Caco-2 (cell line): ENCODE measurements at regions not wholly inside any gene's neighbourhood (a gene's known extent, or its start where the extent isn't known, plus 50 kb on each side); places are given as distances from the start of the nearest gene placed in this dataset.
"Not testable (repeated sequence)": the region's sequence is repeated elsewhere in the genome, so short reads cannot be mapped to it uniquely, and the experiment has no call there.

Experiments used
- BruUV-seq: library from RNA; stranded (reverse); fragments of 400-500 nt; replicated peaks from 2 replicates; lab custom pipeline; 2021; lab: Mats Ljungman, UMichigan
- CTCF ChIA-PET: fragments of 300-600 bp; sonication (Branson Sonifier 250); formaldehyde crosslinking; loops from one replicate; lab custom pipeline; 2022; ENCODE audit warnings: antibody characterized with exemption; lab: Charles Lee
- POLR2A ChIA-PET: fragments of 300-600 bp; sonication (Branson Sonifier 250); formaldehyde crosslinking; loops from one replicate; lab custom pipeline; 2022; ENCODE audit warnings: antibody characterized with exemption; lab: Charles Lee
- DNase-seq, 2 experiments: peaks; one replicate each; pipeline versions ENCODE4 v3.0.0 to v3.0.0-alpha.2; 2020 to 2022
- H3K27me3 ChIP-seq: replicated peaks from 2 replicates; pipeline ENCODE4 v1.6.0; 2011; ENCODE audit warnings: low read length; ENCODE audit not compliant: control insufficient read depth, insufficient read depth
- H3K36me3 ChIP-seq: 2 replicates; pipeline ENCODE4 v1.5.1; 2011; ENCODE audit warnings: low read length; ENCODE audit not compliant: control insufficient read depth, insufficient read depth
- H3K4me1 ChIP-seq: fragments of 250-450 bp; sonication (Bioruptor Pico); 2 replicates; pipeline ENCODE4 v1.5.1; 2020; ENCODE audit warnings: mild to moderate bottlenecking
- H3K4me3 ChIP-seq: 2 replicates; pipeline ENCODE4 v1.5.1; 2011; ENCODE audit warnings: low read depth, mild to moderate bottlenecking, control low read depth, low read length
- H3K9me3 ChIP-seq: fragments of 250-450 bp; sonication (Bioruptor Pico); 2 replicates; pipeline ENCODE4 v1.5.1; 2020; ENCODE audit warnings: mild to moderate bottlenecking, moderate library complexity
- H3K27ac Mint-ChIP-seq: one replicate; pipeline ENCODE4 v1.8.0; 2022; ENCODE audit warnings: mixed read lengths; ENCODE audit not compliant: unreplicated experiment
- H3K27me3 Mint-ChIP-seq: one replicate; pipeline ENCODE4 v1.8.0; 2022; ENCODE audit warnings: mixed read lengths; ENCODE audit not compliant: insufficient read depth, unreplicated experiment
- H3K36me3 Mint-ChIP-seq: one replicate; pipeline ENCODE4 v1.8.0; 2022; ENCODE audit warnings: mild to moderate bottlenecking, mixed read lengths; ENCODE audit not compliant: insufficient read depth, unreplicated experiment
- H3K4me1 Mint-ChIP-seq: one replicate; pipeline ENCODE4 v1.8.0; 2022; ENCODE audit warnings: low read depth, mixed read lengths; ENCODE audit not compliant: unreplicated experiment
- H3K4me3 Mint-ChIP-seq: one replicate; pipeline ENCODE4 v1.8.0; 2022; ENCODE audit warnings: mild to moderate bottlenecking, moderate library complexity, mixed read lengths; ENCODE audit not compliant: unreplicated experiment
- H3K9me3 Mint-ChIP-seq: one replicate; pipeline ENCODE4 v1.8.0; 2022; ENCODE audit warnings: mixed read lengths; ENCODE audit not compliant: unreplicated experiment
- intact Hi-C: fragments of 100-400 bp; cut with micrococcal nuclease; formaldehyde crosslinking; loops from one replicate; pipeline ENCODE4 v1.10.0; 2022; ENCODE audit not compliant: unreplicated experiment
- TF ChIP-seq, protein P1 (sequence below), 2 experiments: fragments of 200-600 bp in 1 of 2; IDR thresholded peaks; 1 replicate in 1 of 2; 2 replicates in 1 of 2; pipeline versions ENCODE4 v1.5.1 to v1.8.0; 2011 to 2022; ENCODE audit warnings: antibody characterized with exemption in 1 of 2, control low read depth in 1 of 2, inconsistent platforms in 1 of 2, low read depth in 1 of 2, low read length in 1 of 2, mild to moderate bottlenecking in 1 of 2, moderate library complexity in 1 of 2; ENCODE audit not compliant: insufficient read depth in 1 of 2, severe bottlenecking in 1 of 2, unreplicated experiment in 1 of 2

GRCh38 chr14:89095036-89095435, 270.6 kb downstream of the TTC8 start:
- Mint-ChIP-seq H3K27ac (no peak overlapping the region), H3K9me3 (no peaks in the 10 kb centered on the region), H3K27me3 (no peaks in the 10 kb centered on the region), H3K4me3 (no peak overlapping the region), H3K4me1 (no peaks in the 10 kb centered on the region), H3K36me3 (no peaks in the 10 kb centered on the region)
- no TSS peak for BruUV-seq
- H3K9me3 ChIP-seq: no peaks in the 10 kb centered on the region
- H3K4me1 ChIP-seq: no peaks in the 10 kb centered on the region
- H3K36me3 ChIP-seq: no peaks in the 10 kb centered on the region
- ChIA-PET CTCF (no interaction called here), POLR2A (no interaction called here)
- intact Hi-C loops: no loop called here
- TF ChIP-seq, protein P1, sequence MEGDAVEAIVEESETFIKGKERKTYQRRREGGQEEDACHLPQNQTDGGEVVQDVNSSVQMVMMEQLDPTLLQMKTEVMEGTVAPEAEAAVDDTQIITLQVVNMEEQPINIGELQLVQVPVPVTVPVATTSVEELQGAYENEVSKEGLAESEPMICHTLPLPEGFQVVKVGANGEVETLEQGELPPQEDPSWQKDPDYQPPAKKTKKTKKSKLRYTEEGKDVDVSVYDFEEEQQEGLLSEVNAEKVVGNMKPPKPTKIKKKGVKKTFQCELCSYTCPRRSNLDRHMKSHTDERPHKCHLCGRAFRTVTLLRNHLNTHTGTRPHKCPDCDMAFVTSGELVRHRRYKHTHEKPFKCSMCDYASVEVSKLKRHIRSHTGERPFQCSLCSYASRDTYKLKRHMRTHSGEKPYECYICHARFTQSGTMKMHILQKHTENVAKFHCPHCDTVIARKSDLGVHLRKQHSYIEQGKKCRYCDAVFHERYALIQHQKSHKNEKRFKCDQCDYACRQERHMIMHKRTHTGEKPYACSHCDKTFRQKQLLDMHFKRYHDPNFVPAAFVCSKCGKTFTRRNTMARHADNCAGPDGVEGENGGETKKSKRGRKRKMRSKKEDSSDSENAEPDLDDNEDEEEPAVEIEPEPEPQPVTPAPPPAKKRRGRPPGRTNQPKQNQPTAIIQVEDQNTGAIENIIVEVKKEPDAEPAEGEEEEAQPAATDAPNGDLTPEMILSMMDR (IDR thresholded peaks at IDR 0.05; ENCODE audit: insufficient read depth in 1 of 2, low read depth in 1 of 2, low read length in 1 of 2, severe bottlenecking in 1 of 2, unreplicated experiment in 1 of 2): no peak
- no peaks in the 10 kb centered on the region for H3K27me3 ChIP-seq
- no peak overlapping the region for H3K4me3 ChIP-seq
- DNase-seq: no peak

GRCh38 chr14:89096946-89097345, 272.5 kb downstream of the TTC8 start:
- Mint-ChIP-seq H3K36me3 (no peaks in the 10 kb centered on the region), H3K27me3 (peaks cover 3% of the 10 kb centered on the region), H3K4me1 (no peaks in the 10 kb centered on the region), H3K4me3 (no peak overlapping the region), H3K27ac (no peak overlapping the region), H3K9me3 (peaks cover 10% of the 10 kb centered on the region)
- intact Hi-C loops: no loop called here
- no peak overlapping the region for H3K4me3 ChIP-seq
- ChIA-PET POLR2A (no interaction called here), CTCF (no interaction called here)
- BruUV-seq: no TSS peak
- no peaks in the 10 kb centered on the region for H3K4me1 ChIP-seq
- TF ChIP-seq, protein P1 (IDR thresholded peaks at IDR 0.05; ENCODE audit: insufficient read depth in 1 of 2, low read depth in 1 of 2, low read length in 1 of 2, severe bottlenecking in 1 of 2, unreplicated experiment in 1 of 2): no peak
- no peak for DNase-seq
- no peaks in the 10 kb centered on the region for H3K9me3 ChIP-seq
- no peaks in the 10 kb centered on the region for H3K36me3 ChIP-seq
- H3K27me3 ChIP-seq: no peaks in the 10 kb centered on the region

DNA sequence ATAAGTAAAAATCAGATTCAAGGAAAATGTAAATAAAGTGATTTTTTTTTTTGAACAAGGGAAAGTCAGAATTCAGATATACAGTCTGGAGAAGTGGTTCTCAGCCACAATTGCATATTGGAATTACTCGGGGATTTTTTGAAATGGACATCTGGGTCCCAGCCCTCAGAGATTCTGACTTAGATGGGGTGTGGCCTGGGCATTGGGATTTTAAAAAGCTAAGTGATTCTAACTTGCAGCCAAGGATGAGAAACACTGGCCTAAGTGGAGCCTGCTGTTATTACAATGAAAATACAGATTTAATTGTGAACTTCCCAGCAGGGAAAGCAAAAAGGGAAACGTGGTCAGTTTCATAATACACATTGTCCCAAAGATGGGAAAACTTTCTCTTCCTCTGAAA, 273.8 kb downstream of the TTC8 start:
- H3K9me3 ChIP-seq: no peaks in the 10 kb centered on the region
- CTCF ChIA-PET: no interaction called here
- TF ChIP-seq, protein P1 (IDR thresholded peaks at IDR 0.05; ENCODE audit: insufficient read depth in 1 of 2, low read depth in 1 of 2, low read length in 1 of 2, severe bottlenecking in 1 of 2, unreplicated experiment in 1 of 2): no peak
- Mint-ChIP-seq H3K4me1 (no peaks in the 10 kb centered on the region), H3K9me3 (peaks cover 13% of the 10 kb centered on the region), H3K27ac (no peak overlapping the region), H3K36me3 (no peaks in the 10 kb centered on the region), H3K4me3 (no peak overlapping the region), H3K27me3 (peaks cover 6% of the 10 kb centered on the region)
- H3K4me3 ChIP-seq: no peak overlapping the region
- intact Hi-C loops: no loop called here
- H3K36me3 ChIP-seq: no peaks in the 10 kb centered on the region
- no peaks in the 10 kb centered on the region for H3K4me1 ChIP-seq
- POLR2A ChIA-PET: no interaction called here
- no peaks in the 10 kb centered on the region for H3K27me3 ChIP-seq
- DNase-seq: no peak
- BruUV-seq: no TSS peak

- POLR2A ChIA-PET, H3K9me3 ChIP-seq, H3K36me3 ChIP-seq, H3K4me3 ChIP-seq, H3K27ac Mint-ChIP-seq, H3K4me1 ChIP-seq, H3K36me3 Mint-ChIP-seq, intact Hi-C loops, DNase-seq, H3K27me3 ChIP-seq, H3K4me3 Mint-ChIP-seq, H3K4me1 Mint-ChIP-seq, BruUV-seq, CTCF ChIA-PET: not testable (repeated sequence)
- H3K27me3 Mint-ChIP-seq: peaks cover 11% of the 10 kb centered on the region
- H3K9me3 Mint-ChIP-seq: peaks cover 20% of the 10 kb centered on the region
Measured at GRCh38 chr14:89104171-89104817, 279.8 kb downstream of the TTC8 start.

DNA sequence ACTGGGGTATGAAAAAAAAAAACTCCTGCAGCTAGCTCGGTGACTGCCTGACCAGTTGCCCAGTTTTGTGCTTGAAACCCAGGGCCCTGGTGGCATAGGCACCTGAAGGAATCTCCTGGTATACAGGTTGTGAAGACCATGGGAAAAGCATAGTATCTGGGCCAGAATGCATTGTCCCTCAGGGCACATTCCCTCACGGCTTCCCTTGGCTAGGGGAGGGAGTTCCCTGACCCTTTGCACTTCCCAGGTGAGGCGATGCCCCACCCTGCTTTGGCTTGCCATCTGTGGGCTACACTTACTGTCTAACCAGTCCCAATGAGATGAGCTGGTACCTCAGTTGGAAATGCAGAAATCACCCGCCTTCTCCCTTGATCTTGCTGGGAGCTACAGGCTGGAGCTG, 280.4 kb downstream of the TTC8 start:
- H3K36me3 Mint-ChIP-seq, H3K9me3 ChIP-seq, H3K4me3 Mint-ChIP-seq, H3K27me3 ChIP-seq, H3K27ac Mint-ChIP-seq, DNase-seq, intact Hi-C loops, H3K4me1 ChIP-seq, H3K4me3 ChIP-seq, CTCF ChIA-PET, H3K36me3 ChIP-seq, BruUV-seq, POLR2A ChIA-PET, H3K4me1 Mint-ChIP-seq: not testable (repeated sequence)
- Mint-ChIP-seq H3K9me3 (peaks cover 20% of the 10 kb centered on the region), H3K27me3 (peaks cover 11% of the 10 kb centered on the region)
